ENCODE measurements at regions not wholly inside any gene's neighbourhood (a gene's known extent, or its start where the extent isn't known, plus 50 kb on each side); places are given as distances from the start of the nearest gene placed in this dataset.

DNA sequence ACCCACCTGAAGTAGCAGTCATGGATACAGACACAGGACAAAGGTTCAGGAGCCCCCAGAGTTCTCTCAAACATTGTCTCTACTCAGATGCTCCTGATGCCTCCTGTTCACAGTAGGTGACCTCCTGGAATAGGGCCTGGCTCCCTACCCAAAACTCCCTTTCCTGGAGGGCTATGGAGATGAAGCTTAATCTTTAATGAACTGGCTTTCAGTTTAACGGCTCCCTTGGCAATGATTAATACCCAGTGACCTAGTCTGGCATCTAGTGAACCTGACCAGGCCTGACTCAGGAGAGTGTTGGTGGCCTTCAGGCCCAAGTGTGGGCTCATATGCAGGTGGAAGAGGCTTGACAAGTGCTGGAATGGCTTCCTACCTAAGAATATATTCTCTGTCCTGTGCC lies 65.2 kb upstream of the TRABD2B start:
- Histone ChIP-seq H3K4me1 (ENCODE audit: low read depth, poor library complexity, severe bottlenecking) (no peaks in the 10 kb centered on the region), H3K79me2 (ENCODE audit: insufficient read depth, low read depth) (no peaks in the 10 kb centered on the region), H3K9ac (no peak overlapping the region), H2AFZ (ENCODE audit: low read depth) (no peak overlapping the region), H3K4me3 (IDR thresholded peaks at IDR 0.05; ENCODE audit: insufficient read depth, low read depth, low read length) (no peak overlapping the region), H4K20me1 (ENCODE audit: insufficient read depth) (no peaks in the 10 kb centered on the region), H3K27me3 (ENCODE audit: insufficient read depth, low read depth) (no peaks in the 10 kb centered on the region), H3K36me3 (ENCODE audit: insufficient read depth) (no peaks in the 10 kb centered on the region), H3K27ac (no peak overlapping the region), H3K4me2 (no peak overlapping the region)
- TF ChIP-seq, protein P1, sequence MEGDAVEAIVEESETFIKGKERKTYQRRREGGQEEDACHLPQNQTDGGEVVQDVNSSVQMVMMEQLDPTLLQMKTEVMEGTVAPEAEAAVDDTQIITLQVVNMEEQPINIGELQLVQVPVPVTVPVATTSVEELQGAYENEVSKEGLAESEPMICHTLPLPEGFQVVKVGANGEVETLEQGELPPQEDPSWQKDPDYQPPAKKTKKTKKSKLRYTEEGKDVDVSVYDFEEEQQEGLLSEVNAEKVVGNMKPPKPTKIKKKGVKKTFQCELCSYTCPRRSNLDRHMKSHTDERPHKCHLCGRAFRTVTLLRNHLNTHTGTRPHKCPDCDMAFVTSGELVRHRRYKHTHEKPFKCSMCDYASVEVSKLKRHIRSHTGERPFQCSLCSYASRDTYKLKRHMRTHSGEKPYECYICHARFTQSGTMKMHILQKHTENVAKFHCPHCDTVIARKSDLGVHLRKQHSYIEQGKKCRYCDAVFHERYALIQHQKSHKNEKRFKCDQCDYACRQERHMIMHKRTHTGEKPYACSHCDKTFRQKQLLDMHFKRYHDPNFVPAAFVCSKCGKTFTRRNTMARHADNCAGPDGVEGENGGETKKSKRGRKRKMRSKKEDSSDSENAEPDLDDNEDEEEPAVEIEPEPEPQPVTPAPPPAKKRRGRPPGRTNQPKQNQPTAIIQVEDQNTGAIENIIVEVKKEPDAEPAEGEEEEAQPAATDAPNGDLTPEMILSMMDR (conservative IDR thresholded peaks at IDR 0.05; ENCODE audit: low read depth, low read length): no peak

DNA sequence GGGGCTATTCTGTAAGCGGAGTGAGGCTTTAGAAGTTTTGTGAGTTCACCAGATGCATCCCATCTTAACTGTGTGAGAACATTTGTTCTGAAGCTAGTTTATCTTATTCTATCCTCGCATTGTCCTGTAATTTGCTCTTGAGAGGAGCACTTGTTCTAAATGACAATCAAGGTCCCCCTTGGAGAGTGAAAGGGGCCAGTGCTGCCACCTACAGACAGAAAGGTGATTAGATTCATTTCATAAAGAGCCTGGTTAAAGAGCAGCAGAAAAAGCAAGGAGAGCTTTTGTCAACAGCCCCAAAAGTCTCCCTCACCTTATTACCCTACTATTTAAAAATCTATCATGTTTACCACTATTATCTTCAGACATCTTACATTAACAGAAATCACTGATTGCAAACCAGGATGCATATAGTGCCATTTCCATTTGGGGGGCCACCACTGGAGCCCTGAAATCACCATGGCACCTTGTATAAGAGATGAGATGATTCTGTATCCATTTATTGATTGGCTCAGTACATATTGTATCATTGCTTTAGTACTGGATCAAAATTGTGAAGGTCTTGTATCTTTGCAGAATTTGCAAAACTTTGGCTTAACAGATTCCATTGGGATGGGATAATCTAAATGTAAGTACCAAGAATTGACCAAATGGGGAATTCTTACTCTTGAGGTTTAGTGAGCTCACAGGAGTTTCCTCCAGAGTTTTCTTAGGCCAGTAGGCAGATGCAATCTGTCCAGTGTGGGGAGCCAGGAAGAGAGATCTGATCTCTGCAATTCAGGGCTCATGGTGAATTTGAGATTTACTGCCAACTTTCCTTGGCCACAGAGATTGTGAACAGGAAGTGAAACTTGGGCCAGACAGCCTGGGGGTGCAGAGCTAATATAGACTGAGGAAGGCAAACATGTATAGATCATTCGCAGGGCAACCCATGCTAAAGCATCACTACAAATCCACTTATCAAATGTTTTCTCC lies 64.3 kb upstream of the TRABD2B start:
- Histone ChIP-seq H3K79me2 (ENCODE audit: insufficient read depth, low read depth) (no peaks in the 10 kb centered on the region), H3K9ac (no peak overlapping the region), H3K27me3 (ENCODE audit: insufficient read depth, low read depth) (no peaks in the 10 kb centered on the region), H3K36me3 (ENCODE audit: insufficient read depth) (no peaks in the 10 kb centered on the region), H4K20me1 (ENCODE audit: insufficient read depth) (no peaks in the 10 kb centered on the region), H3K27ac (no peak overlapping the region), H2AFZ (ENCODE audit: low read depth) (no peak overlapping the region), H3K4me2 (no peak overlapping the region), H3K4me3 (IDR thresholded peaks at IDR 0.05; ENCODE audit: insufficient read depth, low read depth, low read length) (no peak overlapping the region), H3K4me1 (ENCODE audit: low read depth, poor library complexity, severe bottlenecking) (no peaks in the 10 kb centered on the region)
- TF ChIP-seq, protein P1 (conservative IDR thresholded peaks at IDR 0.05; ENCODE audit: low read depth, low read length): peak; percentile 58

- TF ChIP-seq, protein P1 (conservative IDR thresholded peaks at IDR 0.05; ENCODE audit: low read depth, low read length): no peak
- no peaks in the 10 kb centered on the region for H3K79me2 ChIP-seq (ENCODE audit: insufficient read depth, low read depth)
- no peaks in the 10 kb centered on the region for H3K36me3 ChIP-seq (ENCODE audit: insufficient read depth)
- H3K27ac ChIP-seq: no peak overlapping the region
- no peaks in the 10 kb centered on the region for H3K4me1 ChIP-seq (ENCODE audit: low read depth, poor library complexity, severe bottlenecking)
- no peaks in the 10 kb centered on the region for H4K20me1 ChIP-seq (ENCODE audit: insufficient read depth)
- no peak overlapping the region for H2AFZ ChIP-seq (ENCODE audit: low read depth)
- H3K4me2 ChIP-seq: no peak overlapping the region
- no peak overlapping the region for H3K9ac ChIP-seq
- no peak overlapping the region for H3K4me3 ChIP-seq (IDR thresholded peaks at IDR 0.05; ENCODE audit: insufficient read depth, low read depth, low read length)
- no peaks in the 10 kb centered on the region for H3K27me3 ChIP-seq (ENCODE audit: insufficient read depth, low read depth)
Observed at GRCh38 chr1:48059289-48059688, 62.1 kb upstream of the TRABD2B start.

- TF ChIP-seq, protein P1 (conservative IDR thresholded peaks at IDR 0.05; ENCODE audit: low read depth, low read length): no peak
- H4K20me1 ChIP-seq (ENCODE audit: insufficient read depth): no peaks in the 10 kb centered on the region
- no peaks in the 10 kb centered on the region for H3K79me2 ChIP-seq (ENCODE audit: insufficient read depth, low read depth)
- no peak overlapping the region for H3K9ac ChIP-seq
- no peak overlapping the region for H2AFZ ChIP-seq (ENCODE audit: low read depth)
- H3K27me3 ChIP-seq (ENCODE audit: insufficient read depth, low read depth): no peaks in the 10 kb centered on the region
- H3K4me3 ChIP-seq (IDR thresholded peaks at IDR 0.05; ENCODE audit: insufficient read depth, low read depth, low read length): no peak overlapping the region
- H3K4me2 ChIP-seq: no peak overlapping the region
- no peak overlapping the region for H3K27ac ChIP-seq
- no peaks in the 10 kb centered on the region for H3K4me1 ChIP-seq (ENCODE audit: low read depth, poor library complexity, severe bottlenecking)
- H3K36me3 ChIP-seq (ENCODE audit: insufficient read depth): no peaks in the 10 kb centered on the region
Observed at GRCh38 chr1:48058135-48059025, 61.2 kb upstream of the TRABD2B start.

Measured in KMS-11 (cell line).